HL-60 (cell line): ENCODE measurements at regions not wholly inside any gene's neighbourhood (a gene's known extent, or its start where the extent isn't known, plus 50 kb on each side); places are given as distances from the start of the nearest gene placed in this dataset.

Experiments used
- POLR2AphosphoS5 ChIP-seq: IDR thresholded peaks from 2 replicates; pipeline ENCODE4 v1.6.1; 2012; ENCODE audit warnings: low read depth
- TF ChIP-seq, protein P1 (sequence below): IDR thresholded peaks from one replicate; pipeline ENCODE4 v1.5.1; 2011; ENCODE audit warnings: low read length, control low read depth, inconsistent platforms; ENCODE audit not compliant: insufficient read depth

DNA sequence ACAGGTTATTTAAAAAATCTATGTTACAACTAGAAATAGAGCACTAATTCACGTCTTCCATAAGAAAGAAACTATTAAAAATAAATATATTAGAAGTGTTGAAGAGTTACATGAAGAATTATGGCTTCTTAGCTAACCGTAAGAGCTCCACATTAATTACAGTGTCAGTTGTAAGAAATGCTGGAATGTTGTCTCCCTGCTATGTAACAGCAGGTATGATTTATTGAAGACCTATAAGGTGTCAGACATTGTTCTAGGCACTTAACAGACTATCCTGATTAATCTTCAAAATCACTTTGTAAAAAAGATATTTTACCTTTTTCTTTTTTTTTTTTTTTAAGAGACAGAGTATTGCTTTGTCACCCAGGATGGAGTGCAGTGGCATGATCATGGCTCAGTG is 75.8 kb upstream of the NEBL start:
- no peak for TF ChIP-seq POLR2AphosphoS5
- TF ChIP-seq, protein P1, sequence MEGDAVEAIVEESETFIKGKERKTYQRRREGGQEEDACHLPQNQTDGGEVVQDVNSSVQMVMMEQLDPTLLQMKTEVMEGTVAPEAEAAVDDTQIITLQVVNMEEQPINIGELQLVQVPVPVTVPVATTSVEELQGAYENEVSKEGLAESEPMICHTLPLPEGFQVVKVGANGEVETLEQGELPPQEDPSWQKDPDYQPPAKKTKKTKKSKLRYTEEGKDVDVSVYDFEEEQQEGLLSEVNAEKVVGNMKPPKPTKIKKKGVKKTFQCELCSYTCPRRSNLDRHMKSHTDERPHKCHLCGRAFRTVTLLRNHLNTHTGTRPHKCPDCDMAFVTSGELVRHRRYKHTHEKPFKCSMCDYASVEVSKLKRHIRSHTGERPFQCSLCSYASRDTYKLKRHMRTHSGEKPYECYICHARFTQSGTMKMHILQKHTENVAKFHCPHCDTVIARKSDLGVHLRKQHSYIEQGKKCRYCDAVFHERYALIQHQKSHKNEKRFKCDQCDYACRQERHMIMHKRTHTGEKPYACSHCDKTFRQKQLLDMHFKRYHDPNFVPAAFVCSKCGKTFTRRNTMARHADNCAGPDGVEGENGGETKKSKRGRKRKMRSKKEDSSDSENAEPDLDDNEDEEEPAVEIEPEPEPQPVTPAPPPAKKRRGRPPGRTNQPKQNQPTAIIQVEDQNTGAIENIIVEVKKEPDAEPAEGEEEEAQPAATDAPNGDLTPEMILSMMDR = no peak
